ENCODE measurements at regions not wholly inside any gene's neighbourhood (a gene's known extent, or its start where the extent isn't known, plus 50 kb on each side); places are given as distances from the start of the nearest gene placed in this dataset.

- FAIRE-seq = no peak
- in situ Hi-C loops (cut with MboI) (no loop called here), intact Hi-C loops (cut with micrococcal nuclease; ENCODE audit: unreplicated experiment) (no loop called here)
- SMC1A ChIA-PET (ENCODE audit: uncharacterized antibody, unreplicated experiment) = no interaction called here
- Histone ChIP-seq H3K79me2 (ENCODE audit: control insufficient read depth, insufficient read depth, low read length) (no peaks in the 10 kb centered on the region), H3K4me2 (ENCODE audit: control insufficient read depth, insufficient read depth) (no peak overlapping the region), H3K9me3 (replicated peaks; ENCODE audit: control insufficient read depth, insufficient read depth, low read length) (no peaks in the 10 kb centered on the region), H3K27ac (ENCODE audit: control insufficient read depth, insufficient read depth) (no peak overlapping the region), H3K36me3 (ENCODE audit: control insufficient read depth in 2 of 2, insufficient read depth in 2 of 2, low read length in 1 of 2) (no peaks in the 10 kb centered on the region), H3K4me3 (no peak overlapping the region), H4K20me1 (ENCODE audit: control insufficient read depth, insufficient read depth) (no peaks in the 10 kb centered on the region), H3K4me1 (ENCODE audit: control insufficient read depth, insufficient read depth, low read length) (no peaks in the 10 kb centered on the region), H3K27me3 (replicated peaks in 1 of 2; ENCODE audit: control insufficient read depth in 2 of 2, insufficient read depth in 2 of 2, low read length in 1 of 2) (no peaks in the 10 kb centered on the region; a peak in 1 of 4 replicates), H2AFZ (ENCODE audit: control insufficient read depth, low read depth, low read length) (no peak overlapping the region), H3K9ac (ENCODE audit: control insufficient read depth, insufficient read depth, low read length) (no peak overlapping the region)
- POLR2A ChIA-PET = no interaction called here
- BruUV-seq (replicated peaks) = no TSS peak
- no peak for ATAC-seq
- DNase-seq (ENCODE audit: low read depth, low spot score) = no peak
- RAD21 ChIA-PET (ENCODE audit: unreplicated experiment) = no interaction called here
- CTCF ChIA-PET = interaction anchor here (0.5 to 1.4 kb wide), 3 partner anchors 16 to 1206 kb away, joined by 3 to 4 read pairs (median 4); no protein-coding TSS in a partner anchor
- TF ChIP-seq JUND (IDR thresholded peaks at IDR 0.05; ENCODE audit: low read depth, low read length) = no peak
- no peak for TF ChIP-seq NR2F1 (conservative IDR thresholded peaks at IDR 0.05)
- no peak for TF ChIP-seq MLLT1 (IDR thresholded peaks at IDR 0.05)
- no peak for TF ChIP-seq SMAD5 (IDR thresholded peaks at IDR 0.05; ENCODE audit: low read depth)
- no peak for TF ChIP-seq PAX5 (IDR thresholded peaks at IDR 0.05; ENCODE audit: borderline replicate concordance, low read depth, low read length)
- TF ChIP-seq TCF7 (IDR thresholded peaks at IDR 0.05; ENCODE audit: borderline replicate concordance) = no peak
- no peak for TF ChIP-seq SMARCA5 (IDR thresholded peaks at IDR 0.05)
- no peak for TF ChIP-seq RAD21 (IDR thresholded peaks at IDR 0.05; ENCODE audit: insufficient read depth, low read depth, low read length)
- no peak for TF ChIP-seq MEF2B (IDR thresholded peaks at IDR 0.05; ENCODE audit: partially characterized antibody, poor library complexity, severe bottlenecking)
- TF ChIP-seq SIN3A (IDR thresholded peaks at IDR 0.05; ENCODE audit: low read depth, low read length) = no peak
- TF ChIP-seq GABPA (IDR thresholded peaks at IDR 0.05; ENCODE audit: low read depth) = no peak
- no peak for TF ChIP-seq TARDBP (IDR thresholded peaks at IDR 0.05; ENCODE audit: borderline replicate concordance)
- TF ChIP-seq KLF5 (IDR thresholded peaks at IDR 0.05; ENCODE audit: partially characterized antibody) = no peak
- no peak for TF ChIP-seq HDAC6 (IDR thresholded peaks at IDR 0.05; ENCODE audit: unreplicated experiment)
- no peak for TF ChIP-seq YY1 (IDR thresholded peaks at IDR 0.05; ENCODE audit: low read depth, low read length)
- TF ChIP-seq CBX3 (IDR thresholded peaks at IDR 0.05; ENCODE audit: borderline replicate concordance, low read depth) = no peak
- no peak for TF ChIP-seq NFXL1 (IDR thresholded peaks at IDR 0.05; ENCODE audit: borderline replicate concordance)
- TF ChIP-seq, protein P1, sequence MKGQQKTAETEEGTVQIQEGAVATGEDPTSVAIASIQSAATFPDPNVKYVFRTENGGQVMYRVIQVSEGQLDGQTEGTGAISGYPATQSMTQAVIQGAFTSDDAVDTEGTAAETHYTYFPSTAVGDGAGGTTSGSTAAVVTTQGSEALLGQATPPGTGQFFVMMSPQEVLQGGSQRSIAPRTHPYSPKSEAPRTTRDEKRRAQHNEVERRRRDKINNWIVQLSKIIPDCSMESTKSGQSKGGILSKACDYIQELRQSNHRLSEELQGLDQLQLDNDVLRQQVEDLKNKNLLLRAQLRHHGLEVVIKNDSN (IDR thresholded peaks at IDR 0.05; ENCODE audit: borderline replicate concordance, extremely low read length, insufficient read depth, low read depth, low read length) = no peak
- TF ChIP-seq ELK1 (IDR thresholded peaks at IDR 0.05; ENCODE audit: low read depth, low read length) = no peak
- WGBS (ENCODE audit: insufficient coverage, insufficient replicate concordance, low lambda C conversion rate, missing lambda C conversion rate) = 48% methylated on average over 3 of the region's 3 CpGs
Measured at GRCh38 chr1:63101336-63101735, 221.0 kb upstream of the FOXD3 start.
